Peyer's patch (tissue), 4 donors: ENCODE measurements at regions not wholly inside any gene's neighbourhood (a gene's known extent, or its start where the extent isn't known, plus 50 kb on each side); places are given as distances from the start of the nearest gene placed in this dataset.

Experiments
- POLR2A ChIP-seq, 2 donors: fragments of 450-650 bp; IDR thresholded peaks; one replicate each; pipeline ENCODE4 v1.5.1; 2017; ENCODE audit warnings: antibody characterized with exemption in 2 of 2, mild to moderate bottlenecking in 2 of 2, moderate library complexity in 2 of 2
- TF ChIP-seq, protein P1 (sequence below), 6 experiments: fragments of 450-650 bp in 4 of 6; fragments of 200-600 bp in 2 of 6; sonication (generic) in 1 of 6; IDR thresholded peaks; one replicate each; pipeline ENCODE4 v1.5.1; 2017 to 2019; ENCODE audit warnings: antibody characterized with exemption in 6 of 6, mild to moderate bottlenecking in 3 of 6, moderate library complexity in 1 of 6

DNA sequence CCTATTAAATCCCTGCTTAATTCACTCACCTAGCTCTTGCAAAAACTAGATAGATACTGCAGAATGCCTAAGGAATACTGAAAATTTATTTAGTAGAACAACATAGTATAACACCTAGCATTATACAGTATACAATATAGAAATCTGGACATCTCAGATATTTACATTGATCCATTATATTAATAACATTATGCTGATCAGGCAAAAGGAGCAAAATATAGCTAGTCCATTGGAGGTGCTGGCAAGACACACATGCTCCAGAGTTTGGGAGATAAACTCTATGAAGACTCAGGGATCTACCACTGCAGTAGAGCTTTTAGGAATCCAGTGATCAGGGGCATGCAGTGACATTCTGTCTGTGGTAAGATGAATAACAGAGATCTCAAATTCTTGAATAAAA lies 357.6 kb downstream of the TBC1D4 start:
- TF ChIP-seq, protein P1, sequence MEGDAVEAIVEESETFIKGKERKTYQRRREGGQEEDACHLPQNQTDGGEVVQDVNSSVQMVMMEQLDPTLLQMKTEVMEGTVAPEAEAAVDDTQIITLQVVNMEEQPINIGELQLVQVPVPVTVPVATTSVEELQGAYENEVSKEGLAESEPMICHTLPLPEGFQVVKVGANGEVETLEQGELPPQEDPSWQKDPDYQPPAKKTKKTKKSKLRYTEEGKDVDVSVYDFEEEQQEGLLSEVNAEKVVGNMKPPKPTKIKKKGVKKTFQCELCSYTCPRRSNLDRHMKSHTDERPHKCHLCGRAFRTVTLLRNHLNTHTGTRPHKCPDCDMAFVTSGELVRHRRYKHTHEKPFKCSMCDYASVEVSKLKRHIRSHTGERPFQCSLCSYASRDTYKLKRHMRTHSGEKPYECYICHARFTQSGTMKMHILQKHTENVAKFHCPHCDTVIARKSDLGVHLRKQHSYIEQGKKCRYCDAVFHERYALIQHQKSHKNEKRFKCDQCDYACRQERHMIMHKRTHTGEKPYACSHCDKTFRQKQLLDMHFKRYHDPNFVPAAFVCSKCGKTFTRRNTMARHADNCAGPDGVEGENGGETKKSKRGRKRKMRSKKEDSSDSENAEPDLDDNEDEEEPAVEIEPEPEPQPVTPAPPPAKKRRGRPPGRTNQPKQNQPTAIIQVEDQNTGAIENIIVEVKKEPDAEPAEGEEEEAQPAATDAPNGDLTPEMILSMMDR (IDR thresholded peaks at IDR 0.05), result no peak
- TF ChIP-seq POLR2A (IDR thresholded peaks at IDR 0.05), result no peak
